ENCODE measurements at regions not wholly inside any gene's neighbourhood (a gene's known extent, or its start where the extent isn't known, plus 50 kb on each side); places are given as distances from the start of the nearest gene placed in this dataset.
"Not testable (repeated sequence)": the region's sequence is repeated elsewhere in the genome, so short reads cannot be mapped to it uniquely, and the experiment has no call there.

DNA sequence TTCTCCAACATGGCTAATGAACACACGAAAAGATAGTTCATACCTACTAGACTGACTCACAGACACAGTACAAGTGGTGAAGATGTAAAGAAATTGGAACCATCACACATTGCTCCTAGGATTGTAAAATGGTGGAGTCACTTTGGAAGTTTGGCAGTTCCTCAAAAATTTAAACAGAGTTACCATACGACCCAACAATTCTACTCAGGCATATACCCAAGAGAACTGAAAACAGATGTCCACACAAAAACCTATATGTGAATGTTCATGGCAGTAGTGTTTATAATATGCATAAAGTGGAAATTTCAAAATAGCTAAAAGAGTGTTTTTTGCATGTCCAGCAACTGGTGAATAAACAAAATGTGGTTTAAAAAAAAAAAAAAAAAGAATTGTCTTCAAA, 332.6 kb downstream of the PLPP3 start:
- not testable (repeated sequence) for H3K4me2 ChIP-seq (ENCODE audit: insufficient read depth, low read length, poor library complexity, severe bottlenecking); H3K14ac ChIP-seq (ENCODE audit: low read length); H3K79me1 ChIP-seq (ENCODE audit: low read depth, low read length); H2BK15ac ChIP-seq (ENCODE audit: low read length); H3K36me3 ChIP-seq (replicated peaks in 1 of 2; ENCODE audit: control insufficient read depth in 2 of 2, insufficient read depth in 2 of 2, low read length in 2 of 2); H4K8ac ChIP-seq (ENCODE audit: low read depth, low read length); H3K9ac ChIP-seq (ENCODE audit: low read depth, low read length, poor library complexity); H3K23ac ChIP-seq (ENCODE audit: low read depth, low read length, poor library complexity); H3K4ac ChIP-seq (ENCODE audit: low read length); H2BK5ac ChIP-seq (ENCODE audit: low read length); DNase-seq (ENCODE audit: low spot score); H3K4me3 ChIP-seq (ENCODE audit: low read length in 2 of 2); H3K27ac ChIP-seq (replicated peaks; ENCODE audit: low read length); H3K18ac ChIP-seq (ENCODE audit: low read length); H2AK5ac ChIP-seq (ENCODE audit: low read depth, low read length); H2BK120ac ChIP-seq (ENCODE audit: low read depth, low read length); H3K27me3 ChIP-seq (ENCODE audit: control insufficient read depth in 3 of 3, insufficient read depth in 3 of 3, low read depth in 1 of 3, low read length in 3 of 3); H2AFZ ChIP-seq (ENCODE audit: low read length); H3K4me1 ChIP-seq (ENCODE audit: control insufficient read depth in 2 of 2, insufficient read depth in 1 of 2, low read depth in 1 of 2, low read length in 2 of 2); H2BK12ac ChIP-seq (ENCODE audit: low read length); H3K9me3 ChIP-seq (replicated peaks in 1 of 2; ENCODE audit: control insufficient read depth in 2 of 2, insufficient read depth in 1 of 2, low read depth in 1 of 2, low read length in 2 of 2); H4K91ac ChIP-seq (ENCODE audit: low read depth, low read length, poor library complexity)
- WGBS, 2 donors (ENCODE audit: extremely low coverage in 2 of 2, insufficient read length in 2 of 2, insufficient replicate concordance in 1 of 2), result no CpG with 5 or more reads among the region's 2 CpGs

DNA sequence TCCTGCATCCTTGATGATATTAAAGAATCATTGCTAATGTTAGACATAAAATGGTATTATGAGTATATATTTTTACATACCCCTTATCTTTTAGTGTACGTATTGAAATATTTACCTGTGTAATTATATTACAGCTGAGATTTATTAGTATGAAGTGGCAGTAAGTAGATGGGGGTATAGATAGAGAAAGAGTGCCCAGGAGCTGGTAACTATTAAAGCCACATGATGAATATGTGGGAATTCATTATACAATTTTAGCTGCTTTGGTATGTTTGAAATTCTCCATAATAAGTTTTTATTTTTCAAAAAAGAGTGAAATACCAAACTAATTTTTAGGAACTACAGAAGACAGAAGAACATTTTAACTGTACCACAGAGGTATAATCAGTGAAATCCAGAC, 339.0 kb downstream of the PLPP3 start:
- H3K27ac ChIP-seq (replicated peaks; ENCODE audit: low read length), result no peak overlapping the region
- no peak overlapping the region for H2BK5ac ChIP-seq (ENCODE audit: low read length)
- H3K9ac ChIP-seq (ENCODE audit: low read depth, low read length, poor library complexity), result no peak overlapping the region
- no peak overlapping the region for H3K4me2 ChIP-seq (ENCODE audit: insufficient read depth, low read length, poor library complexity, severe bottlenecking)
- no peak overlapping the region for H2BK12ac ChIP-seq (ENCODE audit: low read length)
- no peak overlapping the region for H3K4ac ChIP-seq (ENCODE audit: low read length)
- H2AK5ac ChIP-seq (ENCODE audit: low read depth, low read length), result no peak overlapping the region
- H3K23ac ChIP-seq (ENCODE audit: low read depth, low read length, poor library complexity), result no peak overlapping the region
- no peaks in the 10 kb centered on the region for H3K36me3 ChIP-seq (replicated peaks in 1 of 2; ENCODE audit: control insufficient read depth in 2 of 2, insufficient read depth in 2 of 2, low read length in 2 of 2)
- H3K4me1 ChIP-seq (ENCODE audit: control insufficient read depth in 2 of 2, insufficient read depth in 1 of 2, low read depth in 1 of 2, low read length in 2 of 2), result no peaks in the 10 kb centered on the region
- no CpG with 5 or more reads among the region's 1 CpG for whole genome bisulfite sequencing, 2 donors (ENCODE audit: extremely low coverage in 2 of 2, insufficient read length in 2 of 2, insufficient replicate concordance in 1 of 2)
- no peaks in the 10 kb centered on the region for H3K27me3 ChIP-seq (ENCODE audit: control insufficient read depth in 3 of 3, insufficient read depth in 3 of 3, low read depth in 1 of 3, low read length in 3 of 3)
- no peak overlapping the region for H4K8ac ChIP-seq (ENCODE audit: low read depth, low read length)
- H2BK15ac ChIP-seq (ENCODE audit: low read length), result no peak overlapping the region
- H3K18ac ChIP-seq (ENCODE audit: low read length), result no peak overlapping the region
- peaks cover 2 to 9% of the 10 kb centered on the region in 2 donors for H3K9me3 ChIP-seq (replicated peaks in 1 of 2; ENCODE audit: control insufficient read depth in 2 of 2, insufficient read depth in 1 of 2, low read depth in 1 of 2, low read length in 2 of 2)
- H2BK120ac ChIP-seq (ENCODE audit: low read depth, low read length), result no peak overlapping the region
- DNase-seq (ENCODE audit: low spot score), result no peak
- H3K79me1 ChIP-seq (ENCODE audit: low read depth, low read length), result no peaks in the 10 kb centered on the region
- no peak overlapping the region for H3K14ac ChIP-seq (ENCODE audit: low read length)
- no peak overlapping the region for H2AFZ ChIP-seq (ENCODE audit: low read length)
- no peak overlapping the region for H4K91ac ChIP-seq (ENCODE audit: low read depth, low read length, poor library complexity)
- no peak overlapping the region for H3K4me3 ChIP-seq (ENCODE audit: low read length in 2 of 2)

DNA sequence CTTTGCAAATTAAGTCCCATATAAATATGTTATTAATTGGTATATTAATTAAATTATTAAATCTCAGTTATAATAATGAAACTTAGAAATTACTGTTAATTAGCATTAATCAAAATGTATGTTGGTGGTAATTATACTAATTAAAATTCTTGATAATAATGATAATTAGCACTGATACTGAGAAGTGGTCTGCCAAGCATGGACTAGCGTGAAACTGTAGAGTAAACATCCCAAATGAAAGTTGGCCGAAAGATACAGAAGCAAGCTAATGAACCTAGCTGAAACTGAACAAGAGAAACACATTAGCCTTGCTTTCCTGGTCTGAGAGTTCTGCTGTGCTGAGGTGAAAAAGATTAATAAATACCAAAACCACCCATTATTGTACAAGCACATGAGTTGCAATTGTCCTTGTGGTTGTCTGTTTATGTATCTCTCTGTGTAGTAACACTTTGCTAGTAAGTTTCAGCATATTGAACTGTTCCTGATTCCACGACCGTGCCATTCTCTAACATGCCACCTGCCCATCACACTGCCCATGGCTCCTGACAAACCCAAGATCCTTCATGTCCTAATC, 341.8 kb downstream of the PLPP3 start:
- Histone ChIP-seq H3K27ac (replicated peaks; ENCODE audit: low read length) (no peak overlapping the region), H3K27me3 (ENCODE audit: control insufficient read depth in 3 of 3, insufficient read depth in 3 of 3, low read depth in 1 of 3, low read length in 3 of 3) (no peaks in the 10 kb centered on the region), H4K91ac (ENCODE audit: low read depth, low read length, poor library complexity) (no peak overlapping the region), H3K18ac (ENCODE audit: low read length) (no peak overlapping the region), H3K4me3 (ENCODE audit: low read length in 2 of 2) (no peak overlapping the region), H2BK12ac (ENCODE audit: low read length) (no peak overlapping the region), H2AFZ (ENCODE audit: low read length) (no peak overlapping the region), H3K4me1 (ENCODE audit: control insufficient read depth in 2 of 2, insufficient read depth in 1 of 2, low read depth in 1 of 2, low read length in 2 of 2) (peaks cover 2 to 4% of the 10 kb centered on the region in 2 donors), H3K4ac (ENCODE audit: low read length) (no peak overlapping the region), H3K9ac (ENCODE audit: low read depth, low read length, poor library complexity) (no peak overlapping the region), H3K23ac (ENCODE audit: low read depth, low read length, poor library complexity) (no peak overlapping the region), H3K4me2 (ENCODE audit: insufficient read depth, low read length, poor library complexity, severe bottlenecking) (no peak overlapping the region), H4K8ac (ENCODE audit: low read depth, low read length) (no peak overlapping the region), H3K79me1 (ENCODE audit: low read depth, low read length) (no peaks in the 10 kb centered on the region), H2BK120ac (ENCODE audit: low read depth, low read length) (no peak overlapping the region), H2BK5ac (ENCODE audit: low read length) (no peak overlapping the region), H3K36me3 (replicated peaks in 1 of 2; ENCODE audit: control insufficient read depth in 2 of 2, insufficient read depth in 2 of 2, low read length in 2 of 2) (no peaks in the 10 kb centered on the region), H2AK5ac (ENCODE audit: low read depth, low read length) (no peak overlapping the region), H2BK15ac (ENCODE audit: low read length) (no peak overlapping the region), H3K14ac (ENCODE audit: low read length) (no peak overlapping the region), H3K9me3 (replicated peaks in 1 of 2; ENCODE audit: control insufficient read depth in 2 of 2, insufficient read depth in 1 of 2, low read depth in 1 of 2, low read length in 2 of 2) (peaks cover under 1 to 9% of the 10 kb centered on the region in 2 donors)
- DNase-seq (ENCODE audit: low spot score), result no peak
- WGBS, 2 donors (ENCODE audit: extremely low coverage in 2 of 2, insufficient read length in 2 of 2, insufficient replicate concordance in 1 of 2), result no CpG with 5 or more reads among the region's 4 CpGs

DNA sequence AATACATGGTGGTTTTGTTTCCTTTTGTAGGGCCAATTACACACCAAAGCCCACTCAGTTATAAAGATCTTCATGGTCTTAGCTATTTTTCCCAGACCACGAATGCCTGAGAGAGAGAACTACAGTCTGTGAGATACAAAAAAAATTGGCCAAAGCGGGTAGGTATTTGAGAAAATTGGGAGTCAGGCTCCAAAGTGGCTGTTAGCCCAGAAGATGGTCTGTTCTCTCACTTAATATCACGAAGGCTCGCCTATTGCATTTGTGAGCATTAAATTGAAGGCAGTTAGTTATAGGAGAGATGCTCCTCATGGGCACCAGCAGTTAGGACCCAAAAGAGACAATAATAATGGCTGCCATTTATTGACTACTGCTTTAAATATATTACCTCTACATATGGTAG, 342.7 kb downstream of the PLPP3 start:
- H2BK12ac ChIP-seq (ENCODE audit: low read length), result no peak overlapping the region
- no CpG with 5 or more reads among the region's 4 CpGs for WGBS, 2 donors (ENCODE audit: extremely low coverage in 2 of 2, insufficient read length in 2 of 2, insufficient replicate concordance in 1 of 2)

More for the DNA sequence above, 342.7 kb downstream of the PLPP3 start:
- Histone ChIP-seq H2AFZ (ENCODE audit: low read length) (no peak overlapping the region), H2BK120ac (ENCODE audit: low read depth, low read length) (no peak overlapping the region), H3K14ac (ENCODE audit: low read length) (no peak overlapping the region), H3K79me1 (ENCODE audit: low read depth, low read length) (no peaks in the 10 kb centered on the region), H3K9me3 (replicated peaks in 1 of 2; ENCODE audit: control insufficient read depth in 2 of 2, insufficient read depth in 1 of 2, low read depth in 1 of 2, low read length in 2 of 2) (peaks cover 0 to 5% of the 10 kb centered on the region in 2 donors), H2AK5ac (ENCODE audit: low read depth, low read length) (no peak overlapping the region), H3K36me3 (replicated peaks in 1 of 2; ENCODE audit: control insufficient read depth in 2 of 2, insufficient read depth in 2 of 2, low read length in 2 of 2) (no peaks in the 10 kb centered on the region), H4K8ac (ENCODE audit: low read depth, low read length) (no peak overlapping the region), H3K18ac (ENCODE audit: low read length) (no peak overlapping the region), H2BK15ac (ENCODE audit: low read length) (no peak overlapping the region), H3K27me3 (ENCODE audit: control insufficient read depth in 3 of 3, insufficient read depth in 3 of 3, low read depth in 1 of 3, low read length in 3 of 3) (no peaks in the 10 kb centered on the region), H3K4me2 (ENCODE audit: insufficient read depth, low read length, poor library complexity, severe bottlenecking) (no peak overlapping the region), H3K4me1 (ENCODE audit: control insufficient read depth in 2 of 2, insufficient read depth in 1 of 2, low read depth in 1 of 2, low read length in 2 of 2) (peaks cover 2 to 4% of the 10 kb centered on the region in 2 donors), H4K91ac (ENCODE audit: low read depth, low read length, poor library complexity) (no peak overlapping the region), H3K23ac (ENCODE audit: low read depth, low read length, poor library complexity) (no peak overlapping the region), H3K4ac (ENCODE audit: low read length) (no peak overlapping the region), H3K4me3 (ENCODE audit: low read length in 2 of 2) (no peak overlapping the region), H3K9ac (ENCODE audit: low read depth, low read length, poor library complexity) (no peak overlapping the region), H2BK5ac (ENCODE audit: low read length) (no peak overlapping the region), H3K27ac (replicated peaks; ENCODE audit: low read length) (no peak overlapping the region)
- no peak for DNase-seq (ENCODE audit: low spot score)

Data from neuronal stem cell (in vitro differentiated cells).